HepG2 (cell line): ENCODE measurements at regions not wholly inside any gene's neighbourhood (a gene's known extent, or its start where the extent isn't known, plus 50 kb on each side); places are given as distances from the start of the nearest gene placed in this dataset.

Experiments
- ATAC-seq: fragments of 200-7000 bp; cut with Tn5 transposase; 3 replicates; pipeline ENCODE4 v1.9.1; 2020; ENCODE audit warnings: mild to moderate bottlenecking, moderate library complexity
- BruUV-seq: library from RNA; stranded (reverse); fragments of 400-500 nt; replicated peaks from 2 replicates; lab custom pipeline; 2021; lab: Mats Ljungman, UMichigan
- CTCF ChIA-PET: fragments of 300-600 bp; formaldehyde crosslinking; extraction: SDS; loops from one replicate; lab custom pipeline; 2021; ENCODE audit warnings: low total read pairs, inconsistent platforms, low intra/inter-chr PET ratio; lab: Yijun Ruan, JAX
- POLR2A ChIA-PET: fragments of 350-600 bp; sonication (Branson Sonifier 250); formaldehyde crosslinking; loops from one replicate; lab custom pipeline; 2020; ENCODE audit warnings: antibody characterized with exemption, inconsistent platforms; lab: Yijun Ruan, JAX
- DNase-seq: peaks from one replicate; pipeline ENCODE4 v3.0.0-alpha.2; 2015; ENCODE audit warnings: low spot score
- FAIRE-seq: peaks from 3 replicates; lab custom pipeline; 2011; peaks lifted over from hg19 to GRCh38; lab: Jason Lieb, UNC
- H2AFZ ChIP-seq: one replicate; pipeline ENCODE4 v1.6.1; 2011; ENCODE audit warnings: low read length, inconsistent platforms
- H3K27ac ChIP-seq: fragments of 300-600 bp; 3 replicates; pipeline ENCODE4 v1.8.0; 2011; ENCODE audit warnings: mixed run types, mild to moderate bottlenecking, mixed read lengths, low read length, inconsistent platforms; ENCODE audit not compliant: insufficient read depth; ENCODE audit errors: extremely low read length
- H3K27me3 ChIP-seq, 2 experiments: fragments of 200-600 bp in 1 of 2; 2 replicates in 1 of 2; 3 replicates in 1 of 2; pipeline versions ENCODE4 v1.6.0 to v1.8.0; 2011; ENCODE audit warnings: low read length in 2 of 2, mild to moderate bottlenecking in 2 of 2, moderate library complexity in 2 of 2, inconsistent platforms in 1 of 2; ENCODE audit not compliant: insufficient read depth in 2 of 2, control insufficient read depth in 1 of 2
- H3K36me3 ChIP-seq, 2 experiments: fragments of 200-600 bp in 1 of 2; replicated peaks in 1 of 2; 2 replicates in 1 of 2; 3 replicates in 1 of 2; pipeline versions ENCODE4 v1.5.1 to v1.8.0; 2011; ENCODE audit warnings: low read length in 2 of 2, inconsistent platforms in 1 of 2; ENCODE audit not compliant: insufficient read depth in 2 of 2, control insufficient read depth in 1 of 2
- H3K4me1 ChIP-seq: 2 replicates; pipeline ENCODE4 v1.5.1; 2012; ENCODE audit warnings: low read length, inconsistent platforms; ENCODE audit not compliant: insufficient read depth
- H3K4me2 ChIP-seq: 2 replicates; pipeline ENCODE4 v1.6.0; 2011; ENCODE audit warnings: low read depth, low read length, inconsistent platforms
- H3K4me3 ChIP-seq, 3 experiments: fragments of 200-600 bp in 1 of 3; sonication (generic), shearing (Covaris generic) in 1 of 3; replicated peaks in 1 of 3; 2 replicates each; pipeline ENCODE4 v1.5.1; 2011 to 2016; ENCODE audit warnings: low read length in 3 of 3, inconsistent platforms in 2 of 3, low read depth in 2 of 3, mild to moderate bottlenecking in 2 of 3, control low read depth in 1 of 3, mixed read lengths in 1 of 3; ENCODE audit not compliant: insufficient read depth in 1 of 3
- H3K79me2 ChIP-seq: one replicate; pipeline ENCODE4 v1.6.1; 2011; ENCODE audit warnings: low read length, inconsistent platforms; ENCODE audit not compliant: insufficient read depth
- H3K9ac ChIP-seq: 2 replicates; pipeline ENCODE4 v1.6.0; 2011; ENCODE audit warnings: mild to moderate bottlenecking, low read depth, low read length, inconsistent platforms; ENCODE audit not compliant: insufficient read depth
- H3K9me3 ChIP-seq: 2 replicates; pipeline ENCODE4 v1.5.1; 2012; ENCODE audit warnings: mild to moderate bottlenecking, low read length
- H4K20me1 ChIP-seq: 2 replicates; pipeline ENCODE4 v1.6.0; 2011; ENCODE audit warnings: inconsistent platforms, mild to moderate bottlenecking, low read length, moderate library complexity; ENCODE audit not compliant: insufficient read depth
- CREB1 ChIP-seq, 2 experiments: fragments of 450-650 bp in 1 of 2; IDR thresholded peaks; 2 replicates each; pipeline ENCODE4 v1.6.1; 2016 to 2017; ENCODE audit warnings: control low read depth in 1 of 2, mild to moderate bottlenecking in 1 of 2, missing compliant biosample characterization in 1 of 2, missing genetic modification characterization in 1 of 2
- KLF9 ChIP-seq: IDR thresholded peaks from 2 replicates; pipeline ENCODE4 v1.6.1; 2016; ENCODE audit warnings: low read depth
- MAFF ChIP-seq: IDR thresholded peaks from 2 replicates; pipeline ENCODE4 v1.6.1; 2011; ENCODE audit warnings: low read depth, low read length, improper control_type of control experiment
- MAFK ChIP-seq, 2 experiments: IDR thresholded peaks in 1 of 2; conservative IDR thresholded peaks in 1 of 2; 2 replicates each; pipeline ENCODE4 v1.6.1; 2011; ENCODE audit warnings: improper control_type of control experiment in 2 of 2, low read length in 2 of 2
- PLSCR1 ChIP-seq: sonication (generic); formaldehyde crosslinking; IDR thresholded peaks from 2 replicates; pipeline ENCODE4 v1.5.0; 2020; ENCODE audit warnings: missing genetic modification reagents, mild to moderate bottlenecking, borderline replicate concordance
- SRSF9 ChIP-seq: fragments of 200-400 bp; formaldehyde crosslinking; IDR thresholded peaks from 2 replicates; pipeline ENCODE4 v1.6.1; 2018; ENCODE audit warnings: borderline replicate concordance, mild to moderate bottlenecking, low read depth, low read length; ENCODE audit not compliant: insufficient read depth, poor library complexity, severe bottlenecking
- ZNF230 ChIP-seq: sonication (generic); formaldehyde crosslinking; IDR thresholded peaks from 2 replicates; pipeline ENCODE4 v1.4.0; 2020; ENCODE audit warnings: mild to moderate bottlenecking, missing genetic modification reagents
- ZNF296 ChIP-seq: sonication (generic); formaldehyde crosslinking; conservative IDR thresholded peaks from 2 replicates; pipeline ENCODE4 v1.5.0; 2020; ENCODE audit warnings: mild to moderate bottlenecking, missing genetic modification reagents
- WGBS: methylation state at CpG from one replicate; pipeline ENCODE4 v1.1.6; 2017; ENCODE audit warnings: low lambda C conversion rate; 5-methylcytosine and 5-hydroxymethylcytosine counted together
- in situ Hi-C: cut with HindIII; loops from 2 replicates; pipeline ENCODE4 v1.10.0; 2017; ENCODE audit warnings: low pct_unique_long_range_greater_than_20kb; ENCODE audit not compliant: extremely low pct_ligation_motif_present
- intact Hi-C: fragments of 100-400 bp; cut with micrococcal nuclease; formaldehyde crosslinking; loops from one replicate; pipeline ENCODE4 v1.10.0; 2022; ENCODE audit not compliant: unreplicated experiment
- TF ChIP-seq, protein P1 (sequence below): sonication (generic); formaldehyde crosslinking; conservative IDR thresholded peaks from 2 replicates; pipeline ENCODE4 v1.4.0; 2020; ENCODE audit warnings: missing genetic modification reagents
- TF ChIP-seq, protein P2 (sequence below): sonication (generic); formaldehyde crosslinking; IDR thresholded peaks from 2 replicates; pipeline ENCODE4 v1.4.0; 2020; ENCODE audit warnings: missing genetic modification reagents, borderline replicate concordance

- FAIRE-seq: no peak
Observed at GRCh38 chr9:78778318-78778717, 481.4 kb downstream of the PSAT1 start.

DNA sequence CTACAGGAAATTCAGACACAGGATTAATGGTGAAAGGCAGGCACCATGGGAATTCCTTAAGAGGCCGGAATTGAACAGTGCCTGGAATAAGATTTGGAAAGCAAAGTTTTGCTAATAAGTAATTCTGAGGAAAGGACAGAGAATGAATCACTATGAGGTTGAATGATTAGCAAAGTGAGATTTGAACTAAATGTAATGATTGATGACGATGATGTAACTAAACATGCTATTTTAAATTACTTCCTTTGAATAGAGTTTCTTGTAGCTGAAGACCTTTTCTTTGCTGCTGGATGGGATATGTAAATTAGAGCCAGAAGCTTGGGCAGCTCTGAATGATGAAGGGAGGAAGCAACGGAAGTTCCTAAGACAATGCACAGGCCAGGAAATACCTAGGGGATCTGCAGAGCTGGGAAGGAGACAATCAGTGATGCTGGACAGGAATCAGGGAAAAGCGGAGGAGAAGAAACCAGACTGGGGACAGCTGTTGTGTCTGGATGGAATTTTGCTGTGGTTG is 482.0 kb downstream of the PSAT1 start:
- CTCF ChIA-PET: no interaction called here

More at GRCh38 chr9:78778318-78778717, 481.4 kb downstream of the PSAT1 start:
- no peak overlapping the region for H3K4me2 ChIP-seq
- no peaks in the 10 kb centered on the region for H3K9me3 ChIP-seq
- ATAC-seq (no peak), DNase-seq (no peak)
- H3K4me3 ChIP-seq: no peak overlapping the region
- ChIA-PET POLR2A (no interaction called here), CTCF (no interaction called here)
- no peaks in the 10 kb centered on the region for H3K27me3 ChIP-seq
- 2% methylated on average over 3 of the region's 3 CpGs for WGBS
- no peaks in the 10 kb centered on the region for H3K79me2 ChIP-seq
- in situ Hi-C loops (no loop called here), intact Hi-C loops (no loop called here)
- H3K4me1 ChIP-seq: no peaks in the 10 kb centered on the region
- TF ChIP-seq KLF9 (no peak), MAFK (conservative IDR thresholded peaks at IDR 0.05 in 1 of 2, IDR thresholded peaks at IDR 0.05 in 1 of 2; ENCODE audit: low read length in 2 of 2) (peak; percentile 87 to 96), SRSF9 (no peak), MAFF (peak; percentile 92), ZNF296 (CRISPR knock-in tag) (no peak)
- no TSS peak for BruUV-seq
- H3K9ac ChIP-seq: no peak overlapping the region
- H3K36me3 ChIP-seq: no peaks in the 10 kb centered on the region
- H3K27ac ChIP-seq: no peak overlapping the region
- no peaks in the 10 kb centered on the region for H4K20me1 ChIP-seq
- no peak overlapping the region for H2AFZ ChIP-seq

More for the DNA sequence above, 482.0 kb downstream of the PSAT1 start:
- TF ChIP-seq, protein P1, sequence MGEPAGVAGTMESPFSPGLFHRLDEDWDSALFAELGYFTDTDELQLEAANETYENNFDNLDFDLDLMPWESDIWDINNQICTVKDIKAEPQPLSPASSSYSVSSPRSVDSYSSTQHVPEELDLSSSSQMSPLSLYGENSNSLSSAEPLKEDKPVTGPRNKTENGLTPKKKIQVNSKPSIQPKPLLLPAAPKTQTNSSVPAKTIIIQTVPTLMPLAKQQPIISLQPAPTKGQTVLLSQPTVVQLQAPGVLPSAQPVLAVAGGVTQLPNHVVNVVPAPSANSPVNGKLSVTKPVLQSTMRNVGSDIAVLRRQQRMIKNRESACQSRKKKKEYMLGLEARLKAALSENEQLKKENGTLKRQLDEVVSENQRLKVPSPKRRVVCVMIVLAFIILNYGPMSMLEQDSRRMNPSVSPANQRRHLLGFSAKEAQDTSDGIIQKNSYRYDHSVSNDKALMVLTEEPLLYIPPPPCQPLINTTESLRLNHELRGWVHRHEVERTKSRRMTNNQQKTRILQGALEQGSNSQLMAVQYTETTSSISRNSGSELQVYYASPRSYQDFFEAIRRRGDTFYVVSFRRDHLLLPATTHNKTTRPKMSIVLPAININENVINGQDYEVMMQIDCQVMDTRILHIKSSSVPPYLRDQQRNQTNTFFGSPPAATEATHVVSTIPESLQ: no peak
- TF ChIP-seq PLSCR1 (CRISPR knock-in tag) (no peak), CREB1 (IDR thresholded peaks at IDR 0.05) (0 out of 2 replicates have a peak, but pooled peaks have one; percentile 3), CREB1 (CRISPR knock-in tag; IDR thresholded peaks at IDR 0.05) (no peak), ZNF230 (CRISPR knock-in tag) (no peak)
- TF ChIP-seq, protein P2, sequence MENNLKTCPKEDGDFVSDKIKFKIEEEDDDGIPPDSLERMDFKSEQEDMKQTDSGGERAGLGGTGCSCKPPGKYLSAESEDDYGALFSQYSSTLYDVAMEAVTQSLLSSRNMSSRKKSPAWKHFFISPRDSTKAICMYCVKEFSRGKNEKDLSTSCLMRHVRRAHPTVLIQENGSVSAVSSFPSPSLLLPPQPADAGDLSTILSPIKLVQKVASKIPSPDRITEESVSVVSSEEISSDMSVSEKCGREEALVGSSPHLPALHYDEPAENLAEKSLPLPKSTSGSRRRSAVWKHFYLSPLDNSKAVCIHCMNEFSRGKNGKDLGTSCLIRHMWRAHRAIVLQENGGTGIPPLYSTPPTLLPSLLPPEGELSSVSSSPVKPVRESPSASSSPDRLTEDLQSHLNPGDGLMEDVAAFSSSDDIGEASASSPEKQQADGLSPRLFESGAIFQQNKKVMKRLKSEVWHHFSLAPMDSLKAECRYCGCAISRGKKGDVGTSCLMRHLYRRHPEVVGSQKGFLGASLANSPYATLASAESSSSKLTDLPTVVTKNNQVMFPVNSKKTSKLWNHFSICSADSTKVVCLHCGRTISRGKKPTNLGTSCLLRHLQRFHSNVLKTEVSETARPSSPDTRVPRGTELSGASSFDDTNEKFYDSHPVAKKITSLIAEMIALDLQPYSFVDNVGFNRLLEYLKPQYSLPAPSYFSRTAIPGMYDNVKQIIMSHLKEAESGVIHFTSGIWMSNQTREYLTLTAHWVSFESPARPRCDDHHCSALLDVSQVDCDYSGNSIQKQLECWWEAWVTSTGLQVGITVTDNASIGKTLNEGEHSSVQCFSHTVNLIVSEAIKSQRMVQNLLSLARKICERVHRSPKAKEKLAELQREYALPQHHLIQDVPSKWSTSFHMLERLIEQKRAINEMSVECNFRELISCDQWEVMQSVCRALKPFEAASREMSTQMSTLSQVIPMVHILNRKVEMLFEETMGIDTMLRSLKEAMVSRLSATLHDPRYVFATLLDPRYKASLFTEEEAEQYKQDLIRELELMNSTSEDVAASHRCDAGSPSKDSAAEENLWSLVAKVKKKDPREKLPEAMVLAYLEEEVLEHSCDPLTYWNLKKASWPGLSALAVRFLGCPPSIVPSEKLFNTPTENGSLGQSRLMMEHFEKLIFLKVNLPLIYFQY: no peak
- H3K4me3 ChIP-seq: no peak overlapping the region
- no peaks in the 10 kb centered on the region for H3K9me3 ChIP-seq
- H3K4me2 ChIP-seq: no peak overlapping the region
- POLR2A ChIA-PET: no interaction called here
- FAIRE-seq (no peak), ATAC-seq (no peak), DNase-seq (no peak)
- H3K27ac ChIP-seq: no peak overlapping the region
- no peaks in the 10 kb centered on the region for H4K20me1 ChIP-seq
- H3K9ac ChIP-seq: no peak overlapping the region
- in situ Hi-C loops: no loop called here
- H3K36me3 ChIP-seq: no peaks in the 10 kb centered on the region
- H2AFZ ChIP-seq: no peak overlapping the region
- WGBS: 2% methylated on average over 4 of the region's 4 CpGs
- intact Hi-C loops: no loop called here
- H3K4me1 ChIP-seq: no peaks in the 10 kb centered on the region
- no peaks in the 10 kb centered on the region for H3K27me3 ChIP-seq
- no peaks in the 10 kb centered on the region for H3K79me2 ChIP-seq
- BruUV-seq: no TSS peak
